ENCODE measurements at regions not wholly inside any gene's neighbourhood (a gene's known extent, or its start where the extent isn't known, plus 50 kb on each side); places are given as distances from the start of the nearest gene placed in this dataset.
"Not testable (repeated sequence)": the region's sequence is repeated elsewhere in the genome, so short reads cannot be mapped to it uniquely, and the experiment has no call there.

GRCh38 chr1:73326663-73327062 is 871.3 kb downstream of the LRRIQ3 start:
- H3K9me3 ChIP-seq (ENCODE audit: severe bottlenecking): no peaks in the 10 kb centered on the region
- no peak for ATAC-seq (ENCODE audit: low read depth)
- no peak for TF ChIP-seq CTCF (IDR thresholded peaks at IDR 0.05; ENCODE audit: poor library complexity, severe bottlenecking)

GRCh38 chr1:73310797-73311381 is 887.1 kb downstream of the LRRIQ3 start:
- Histone ChIP-seq H3K9me3 (ENCODE audit: severe bottlenecking) (no peaks in the 10 kb centered on the region), H3K36me3 (ENCODE audit: low read depth) (no peaks in the 10 kb centered on the region), H3K4me1 (ENCODE audit: insufficient read depth, poor library complexity, severe bottlenecking) (no peaks in the 10 kb centered on the region), H3K27me3 (ENCODE audit: insufficient read depth, poor library complexity, severe bottlenecking) (no peaks in the 10 kb centered on the region), H3K4me3 (ENCODE audit: severe bottlenecking) (no peak overlapping the region), H3K27ac (ENCODE audit: poor library complexity, severe bottlenecking) (no peak overlapping the region)
- TF ChIP-seq CTCF (IDR thresholded peaks at IDR 0.05; ENCODE audit: poor library complexity, severe bottlenecking): no peak
- ATAC-seq (ENCODE audit: low read depth) (no peak), DNase-seq (ENCODE audit: low spot score) (no peak)

More at GRCh38 chr1:73326663-73327062, 871.3 kb downstream of the LRRIQ3 start:
- Histone ChIP-seq H3K4me1 (ENCODE audit: insufficient read depth, poor library complexity, severe bottlenecking) (no peaks in the 10 kb centered on the region), H3K27ac (ENCODE audit: poor library complexity, severe bottlenecking) (no peak overlapping the region), H3K36me3 (ENCODE audit: low read depth) (no peaks in the 10 kb centered on the region), H3K4me3 (ENCODE audit: severe bottlenecking) (no peak overlapping the region), H3K27me3 (ENCODE audit: insufficient read depth, poor library complexity, severe bottlenecking) (no peaks in the 10 kb centered on the region)
- DNase-seq (ENCODE audit: low spot score): no peak

GRCh38 chr1:73306899-73307555 is 890.9 kb downstream of the LRRIQ3 start:
- Histone ChIP-seq H3K4me1 (ENCODE audit: insufficient read depth, poor library complexity, severe bottlenecking) (no peaks in the 10 kb centered on the region), H3K27ac (ENCODE audit: poor library complexity, severe bottlenecking) (no peak overlapping the region), H3K36me3 (ENCODE audit: low read depth) (no peaks in the 10 kb centered on the region), H3K4me3 (ENCODE audit: severe bottlenecking) (no peak overlapping the region), H3K27me3 (ENCODE audit: insufficient read depth, poor library complexity, severe bottlenecking) (no peaks in the 10 kb centered on the region), H3K9me3 (ENCODE audit: severe bottlenecking) (no peaks in the 10 kb centered on the region)
- DNase-seq (ENCODE audit: low spot score) (no peak), ATAC-seq (ENCODE audit: low read depth) (no peak)
- no peak for TF ChIP-seq CTCF (IDR thresholded peaks at IDR 0.05; ENCODE audit: poor library complexity, severe bottlenecking)

- ATAC-seq (ENCODE audit: low read depth) (no peak), DNase-seq (ENCODE audit: low spot score) (no peak)
These were observed 924.1 kb downstream of the LRRIQ3 start for GRCh38 chr1:73273886-73274285.

GRCh38 chr1:73245196-73245595 is 952.8 kb downstream of the LRRIQ3 start:
- not testable (repeated sequence) for H3K36me3 ChIP-seq (ENCODE audit: low read depth); DNase-seq (ENCODE audit: low spot score); H3K4me1 ChIP-seq (ENCODE audit: insufficient read depth, poor library complexity, severe bottlenecking); H3K9me3 ChIP-seq (ENCODE audit: severe bottlenecking); H3K4me3 ChIP-seq (ENCODE audit: severe bottlenecking); ATAC-seq (ENCODE audit: low read depth); H3K27me3 ChIP-seq (ENCODE audit: insufficient read depth, poor library complexity, severe bottlenecking); H3K27ac ChIP-seq (ENCODE audit: poor library complexity, severe bottlenecking)

More at GRCh38 chr1:73273886-73274285, 924.1 kb downstream of the LRRIQ3 start:
- Histone ChIP-seq H3K4me1 (ENCODE audit: insufficient read depth, poor library complexity, severe bottlenecking) (no peaks in the 10 kb centered on the region), H3K27ac (ENCODE audit: poor library complexity, severe bottlenecking) (no peak overlapping the region), H3K4me3 (ENCODE audit: severe bottlenecking) (no peak overlapping the region), H3K36me3 (ENCODE audit: low read depth) (no peaks in the 10 kb centered on the region), H3K9me3 (ENCODE audit: severe bottlenecking) (no peaks in the 10 kb centered on the region), H3K27me3 (ENCODE audit: insufficient read depth, poor library complexity, severe bottlenecking) (no peaks in the 10 kb centered on the region)
- no peak for TF ChIP-seq CTCF (IDR thresholded peaks at IDR 0.05; ENCODE audit: poor library complexity, severe bottlenecking)

Measured in RWPE2 (cell line).